Subcutaneous abdominal adipose tissue (tissue), 5 donors: ENCODE measurements at regions not wholly inside any gene's neighbourhood (a gene's known extent, or its start where the extent isn't known, plus 50 kb on each side); places are given as distances from the start of the nearest gene placed in this dataset.

Experiments
- H3K27ac ChIP-seq: one replicate; pipeline ENCODE4 v1.7.0; 2013; ENCODE audit warnings: low read depth, mild to moderate bottlenecking, inconsistent platforms, low read length, moderate library complexity
- H3K27me3 ChIP-seq, 5 donors: one replicate each; pipeline ENCODE4 v1.7.0; 2013; ENCODE audit warnings: low read length in 5 of 5, inconsistent platforms in 1 of 5; ENCODE audit not compliant: control insufficient read depth in 5 of 5, insufficient read depth in 4 of 5
- H3K36me3 ChIP-seq, 5 donors: one replicate each; pipeline ENCODE4 v1.7.0; 2013; ENCODE audit warnings: low read length in 5 of 5; ENCODE audit not compliant: control insufficient read depth in 5 of 5, insufficient read depth in 5 of 5
- H3K4me1 ChIP-seq, 5 donors: one replicate each; pipeline ENCODE4 v1.7.0; 2013; ENCODE audit warnings: low read length in 5 of 5, mild to moderate bottlenecking in 3 of 5, moderate library complexity in 1 of 5; ENCODE audit not compliant: control insufficient read depth in 5 of 5, insufficient read depth in 5 of 5
- H3K4me3 ChIP-seq, 5 donors: one replicate each; pipeline ENCODE4 v1.7.0; 2013; ENCODE audit warnings: low read length in 5 of 5, low read depth in 1 of 5
- H3K9ac ChIP-seq, 5 donors: one replicate each; pipeline ENCODE4 v1.7.0; 2013; ENCODE audit warnings: low read length in 5 of 5, mild to moderate bottlenecking in 4 of 5, moderate library complexity in 3 of 5
- H3K9me3 ChIP-seq, 5 donors: one replicate each; pipeline ENCODE4 v1.7.0; 2013; ENCODE audit warnings: low read length in 5 of 5; ENCODE audit not compliant: control insufficient read depth in 5 of 5
- donor health status: healthy.
- donor health status: healthy.
- donor health status: healthy.
- donor health status: healthy.
- donor health status: healthy.

DNA sequence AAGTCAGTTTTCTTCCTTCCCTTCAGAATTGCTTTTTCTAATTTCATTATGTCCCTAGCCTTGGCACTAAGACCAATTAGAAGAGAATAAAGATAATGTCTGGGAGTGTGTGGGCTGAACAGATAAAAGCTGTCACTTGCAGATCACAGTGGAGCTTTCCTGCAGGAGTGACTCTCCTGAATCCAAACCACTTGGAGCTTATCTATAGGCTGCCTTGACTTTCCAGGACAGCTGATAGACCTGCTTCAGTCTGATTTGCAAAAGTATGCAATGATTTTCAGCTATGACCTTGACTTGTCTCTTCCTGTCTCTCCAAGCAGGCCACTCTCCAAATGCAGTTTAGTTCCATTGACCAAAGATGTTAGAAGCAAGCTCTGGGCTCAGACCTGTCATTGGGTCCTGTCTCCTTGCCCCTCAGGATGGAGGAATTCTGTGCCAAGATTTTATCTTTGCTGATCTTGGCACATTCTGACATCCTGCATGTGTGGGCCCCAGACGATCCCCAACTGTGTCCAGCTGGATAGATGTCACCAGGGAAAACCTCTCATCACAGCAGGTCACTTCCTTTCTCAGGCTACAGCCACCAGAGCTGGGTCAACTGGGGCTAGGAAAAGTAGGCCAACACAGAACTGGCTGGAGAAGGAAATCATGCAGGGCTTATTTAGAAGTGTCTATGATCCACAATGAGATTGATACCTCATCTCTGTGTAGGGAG, 120.9 kb upstream of the ZNF438 start:
- no peaks in the 10 kb centered on the region for H3K27me3 ChIP-seq
- no peak overlapping the region for H3K27ac ChIP-seq
- peaks cover 2 to 20% (median 5%) of the 10 kb centered on the region in 5 donors for H3K4me1 ChIP-seq
- no peaks in the 10 kb centered on the region for H3K9me3 ChIP-seq
- H3K4me3 ChIP-seq: no peak overlapping the region
- no peaks in the 10 kb centered on the region for H3K36me3 ChIP-seq
- H3K9ac ChIP-seq: no peak overlapping the region

- no peak overlapping the region for H3K4me3 ChIP-seq
- H3K9me3 ChIP-seq: no peaks in the 10 kb centered on the region
- peaks cover 2 to 26% (median 11%) of the 10 kb centered on the region in 5 donors for H3K4me1 ChIP-seq
- H3K9ac ChIP-seq: no peak overlapping the region
- H3K36me3 ChIP-seq: no peaks in the 10 kb centered on the region
- H3K27ac ChIP-seq: no peak overlapping the region
- no peaks in the 10 kb centered on the region for H3K27me3 ChIP-seq
These were observed 121.5 kb upstream of the ZNF438 start for GRCh38 chr10:31153161-31153560.

DNA sequence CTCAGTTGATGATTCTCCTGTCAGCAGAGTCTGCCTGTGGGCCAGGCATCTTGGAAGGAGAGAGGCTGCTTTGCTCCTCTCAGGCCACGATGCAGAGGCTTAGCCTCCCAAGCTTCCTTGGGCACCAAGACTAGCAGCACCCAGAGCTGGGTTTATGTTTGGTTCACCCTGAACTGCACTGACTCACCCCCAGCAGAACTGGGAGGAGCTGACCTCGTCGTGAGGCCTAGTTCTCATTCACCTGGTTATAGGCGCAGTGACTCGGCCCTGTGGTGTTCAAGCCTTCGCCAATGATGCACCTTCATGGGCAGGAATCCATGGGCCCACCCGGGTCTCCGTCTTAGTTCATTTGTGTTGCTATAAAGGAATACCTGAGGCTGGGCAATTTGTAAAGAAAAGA, 122.0 kb upstream of the ZNF438 start:
- H3K36me3 ChIP-seq: no peaks in the 10 kb centered on the region
- H3K27me3 ChIP-seq: no peaks in the 10 kb centered on the region
- no peaks in the 10 kb centered on the region for H3K9me3 ChIP-seq
- H3K4me3 ChIP-seq: no peak overlapping the region
- peaks cover 2 to 26% (median 11%) of the 10 kb centered on the region in 5 donors for H3K4me1 ChIP-seq
- no peak overlapping the region for H3K9ac ChIP-seq
- H3K27ac ChIP-seq: no peak overlapping the region

DNA sequence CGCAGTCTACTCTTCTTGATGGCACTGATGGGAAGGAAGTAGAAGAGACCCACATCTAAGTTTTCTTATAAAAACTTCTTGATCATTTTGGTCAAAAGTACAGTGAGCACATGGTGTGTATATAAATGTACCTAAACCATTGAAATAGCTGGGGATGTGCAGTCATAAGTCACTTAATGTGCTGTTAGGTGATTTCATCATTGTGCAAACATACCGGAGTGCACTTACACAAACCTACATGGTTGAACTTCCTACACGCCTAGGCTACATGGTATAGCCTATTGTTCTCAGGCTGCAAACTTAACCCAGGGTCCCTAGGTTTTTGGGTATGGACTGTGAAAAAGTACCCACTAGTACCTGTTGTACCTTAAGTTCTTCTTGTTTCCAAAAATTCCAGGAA, 123.3 kb upstream of the ZNF438 start:
- Histone ChIP-seq H3K27ac (no peak overlapping the region), H3K36me3 (no peaks in the 10 kb centered on the region), H3K27me3 (no peaks in the 10 kb centered on the region), H3K4me3 (no peak overlapping the region), H3K9ac (no peak overlapping the region), H3K9me3 (no peaks in the 10 kb centered on the region), H3K4me1 (peaks cover 2 to 26% (median 11%) of the 10 kb centered on the region in 5 donors)

DNA sequence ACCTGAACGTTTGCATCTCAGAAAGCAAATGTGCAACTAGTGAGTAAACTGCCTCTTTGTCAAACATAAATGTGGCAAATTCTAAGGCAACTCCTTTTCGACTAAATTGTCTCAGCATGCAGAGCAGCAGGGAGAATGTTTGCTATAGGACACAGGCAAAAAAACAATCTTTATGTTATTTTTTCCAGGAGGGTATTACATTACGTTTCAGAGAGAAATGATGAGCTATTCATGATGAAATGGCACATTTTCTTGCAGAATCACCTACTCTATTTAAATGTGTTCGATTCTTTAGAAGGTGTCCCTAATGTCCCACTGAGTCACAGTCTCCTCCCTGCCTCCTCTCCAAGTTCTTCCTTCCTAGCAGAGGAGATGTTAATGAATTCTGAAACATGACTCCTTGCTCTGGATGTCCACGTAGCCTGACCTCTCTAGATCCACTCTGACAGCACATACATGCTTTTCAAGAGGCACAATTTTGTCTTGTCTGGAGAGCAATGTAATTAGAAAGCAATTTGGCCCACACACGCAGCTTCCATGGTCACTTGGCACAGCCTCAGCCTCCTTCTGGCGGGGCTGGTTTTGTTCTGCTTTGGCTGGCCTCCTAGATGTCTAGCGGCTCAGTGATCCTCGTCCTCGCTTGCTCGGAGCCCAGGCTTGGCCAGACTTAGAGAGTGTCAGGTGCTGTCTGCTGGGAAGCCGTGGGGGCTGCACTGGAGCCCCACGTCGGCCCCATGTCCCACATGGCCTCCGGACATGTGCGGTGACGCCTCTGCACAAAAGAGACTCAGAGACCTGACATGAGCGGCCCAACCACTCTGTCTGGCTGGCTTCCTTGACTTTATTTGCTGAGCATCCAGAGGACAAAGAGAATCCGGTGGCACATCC, 125.7 kb upstream of the ZNF438 start:
- Histone ChIP-seq H3K27ac (peak overlapping the region; percentile 56), H3K9ac (peak overlapping the region in 2 of 5 donors; percentile 9 to 15), H3K4me3 (peak overlapping the region in 4 of 5 donors; percentile 4 to 20 (median 14))

DNA sequence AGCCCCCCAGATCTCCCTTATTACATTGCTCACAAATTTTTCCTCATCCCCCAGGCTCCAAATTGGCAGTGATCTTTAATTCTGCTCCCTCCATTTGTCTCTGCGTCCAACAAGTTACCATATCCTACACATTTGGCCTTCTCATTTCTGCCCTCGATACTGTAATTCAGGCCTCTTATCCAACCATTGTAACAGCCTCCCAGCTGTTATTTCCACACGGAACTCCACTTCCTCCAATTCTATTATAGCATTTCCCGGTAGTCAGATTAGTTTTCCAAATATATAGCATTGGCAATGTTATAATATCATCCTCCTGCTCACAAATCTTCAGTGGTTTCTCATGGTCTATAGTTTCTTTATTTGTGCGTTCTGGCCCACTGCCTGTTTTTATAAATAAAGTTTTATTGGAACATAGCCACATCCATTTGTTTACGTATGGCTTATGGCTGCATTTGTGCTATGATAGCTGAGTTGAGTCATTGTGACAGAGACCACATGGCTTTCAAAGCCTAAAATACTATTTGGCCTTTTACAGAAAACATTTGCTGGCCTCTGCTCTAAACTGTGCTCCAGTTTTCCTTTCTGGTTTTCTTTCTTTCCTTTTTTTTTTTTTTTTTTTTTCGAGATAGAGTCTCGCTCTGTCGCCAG, 126.5 kb upstream of the ZNF438 start:
- Histone ChIP-seq H3K4me1 (peaks cover under 1 to 16% (median 11%) of the 10 kb centered on the region in 5 donors), H3K27ac (peak overlapping the region; percentile 56), H3K9ac (peak overlapping the region in 1 of 5 donors; percentile 15), H3K4me3 (peak overlapping the region in 3 of 5 donors; percentile 4 to 20 (median 18)), H3K27me3 (no peaks in the 10 kb centered on the region), H3K36me3 (no peaks in the 10 kb centered on the region), H3K9me3 (peaks cover 0 to 3% (median 0%) of the 10 kb centered on the region in 5 donors)

More for the DNA sequence above, 125.7 kb upstream of the ZNF438 start:
- H3K9me3 ChIP-seq: peaks cover 0 to 3% (median 0%) of the 10 kb centered on the region in 5 donors
- no peaks in the 10 kb centered on the region for H3K36me3 ChIP-seq
- peaks cover 2 to 23% (median 11%) of the 10 kb centered on the region in 5 donors for H3K4me1 ChIP-seq
- no peaks in the 10 kb centered on the region for H3K27me3 ChIP-seq

DNA sequence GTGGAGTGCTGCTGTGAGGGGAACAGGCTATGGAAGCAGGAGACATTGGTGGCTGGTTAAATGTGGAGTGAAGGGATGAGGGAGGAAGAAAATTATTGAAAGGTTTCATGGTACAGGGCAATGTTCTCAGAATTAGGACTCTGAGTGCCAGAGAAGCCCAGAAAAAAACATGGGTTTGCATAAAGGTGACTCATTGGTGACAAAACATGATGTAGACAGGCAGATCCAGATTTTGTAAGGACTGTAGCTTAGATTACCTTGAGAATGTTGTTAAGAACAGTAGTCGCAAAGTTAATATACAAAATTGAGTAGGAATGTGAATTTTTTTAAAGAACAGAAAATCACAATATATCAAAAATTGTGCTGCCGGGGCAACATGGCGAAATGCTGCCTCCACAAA, 134.9 kb upstream of the ZNF438 start:
- H3K9ac ChIP-seq: no peak overlapping the region
- H3K4me1 ChIP-seq: peaks cover 0 to 3% (median 0%) of the 10 kb centered on the region in 5 donors
- H3K27me3 ChIP-seq: no peaks in the 10 kb centered on the region
- peaks cover 2 to 15% (median 6%) of the 10 kb centered on the region in 5 donors for H3K9me3 ChIP-seq
- no peak overlapping the region for H3K27ac ChIP-seq
- no peaks in the 10 kb centered on the region for H3K36me3 ChIP-seq
- H3K4me3 ChIP-seq: no peak overlapping the region

DNA sequence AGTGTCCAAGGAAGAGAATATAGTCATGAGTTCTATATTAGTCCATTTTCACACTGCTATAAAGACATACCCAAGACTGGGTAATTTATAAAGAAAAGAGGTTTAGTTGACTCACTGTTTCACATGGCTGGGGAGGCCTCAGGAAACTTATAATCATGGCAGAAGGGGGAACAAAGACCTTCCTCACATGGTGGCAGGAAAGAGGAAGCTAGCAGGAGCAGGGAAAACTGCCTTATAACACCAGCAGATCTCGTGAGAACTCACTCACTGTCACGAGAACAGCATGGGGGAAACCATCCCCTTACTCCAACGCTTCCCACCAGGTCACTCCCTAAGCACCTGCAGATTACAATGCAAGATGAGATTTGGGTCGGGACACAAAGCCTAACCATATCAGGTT, 139.0 kb upstream of the ZNF438 start:
- Histone ChIP-seq H3K4me3 (no peak overlapping the region), H3K36me3 (no peaks in the 10 kb centered on the region), H3K9me3 (peaks cover 6 to 30% (median 18%) of the 10 kb centered on the region in 5 donors), H3K27me3 (no peaks in the 10 kb centered on the region), H3K4me1 (peaks cover 0 to 8% (median 0%) of the 10 kb centered on the region in 5 donors), H3K9ac (no peak overlapping the region), H3K27ac (no peak overlapping the region)

DNA sequence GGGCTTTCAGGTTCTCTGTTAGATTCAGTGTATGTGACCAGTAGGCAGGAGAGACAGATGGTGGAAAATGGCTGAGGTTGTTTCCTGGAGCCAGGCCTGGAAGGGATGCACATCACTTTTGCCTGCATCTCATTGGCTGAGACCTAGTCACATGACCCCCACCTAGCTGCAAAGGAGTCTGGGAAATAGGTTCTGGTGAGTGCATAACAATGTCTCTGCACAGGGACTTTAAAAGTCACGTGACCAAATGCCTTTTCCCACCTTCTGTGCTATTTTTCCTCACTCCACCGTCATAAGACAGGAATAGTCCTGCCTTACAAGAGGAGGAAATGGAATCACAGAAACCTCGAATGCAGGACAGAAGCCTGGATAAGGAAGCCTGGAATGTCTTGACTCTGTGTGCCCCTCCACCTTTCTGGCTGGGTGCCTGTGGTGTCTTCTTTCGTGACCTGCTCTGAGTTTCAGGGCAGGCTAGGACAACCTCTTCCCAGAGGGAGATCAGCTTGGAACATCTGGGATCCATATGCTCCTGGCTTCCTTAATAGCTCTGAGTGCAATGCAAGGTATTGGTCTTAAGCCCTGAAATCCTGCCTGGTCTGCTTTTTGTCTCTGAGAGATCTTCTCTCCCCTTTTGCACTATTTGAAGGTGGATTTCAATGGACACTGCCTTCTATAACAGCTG, 139.9 kb upstream of the ZNF438 start:
- Histone ChIP-seq H3K4me3 (no peak overlapping the region), H3K9ac (no peak overlapping the region), H3K36me3 (no peaks in the 10 kb centered on the region), H3K4me1 (peaks cover 0 to 8% (median 0%) of the 10 kb centered on the region in 5 donors), H3K27me3 (no peaks in the 10 kb centered on the region), H3K9me3 (peaks cover 7 to 28% (median 21%) of the 10 kb centered on the region in 5 donors), H3K27ac (no peak overlapping the region)
